ENCODE measurements at regions not wholly inside any gene's neighbourhood (a gene's known extent, or its start where the extent isn't known, plus 50 kb on each side); places are given as distances from the start of the nearest gene placed in this dataset.
"Not testable (repeated sequence)": the region's sequence is repeated elsewhere in the genome, so short reads cannot be mapped to it uniquely, and the experiment has no call there.

DNA sequence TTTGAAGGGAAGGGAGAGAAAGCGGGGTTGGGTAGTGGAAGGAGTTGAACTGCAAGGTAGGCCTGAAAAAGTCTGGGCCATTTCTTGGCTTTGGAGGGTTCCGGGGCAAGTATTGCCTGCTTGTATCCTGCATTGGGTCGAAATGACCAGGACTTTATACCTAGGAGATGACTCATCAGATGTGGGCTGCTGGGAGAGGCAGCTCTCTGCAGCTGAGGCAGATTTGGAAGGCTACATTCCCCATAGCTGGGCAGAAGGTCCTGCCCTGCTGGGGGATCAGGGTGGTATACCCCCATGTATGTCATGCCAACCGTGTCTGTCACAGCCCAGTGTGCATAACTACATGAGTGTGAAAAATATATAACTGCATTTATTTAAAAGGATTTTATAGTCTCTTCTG is 171.8 kb upstream of the SPRED2 start:
- Histone ChIP-seq H3K27ac (no peak overlapping the region), H3K4me1 (no peaks in the 10 kb centered on the region), H3K36me3 (no peaks in the 10 kb centered on the region), H3K9me3 (no peaks in the 10 kb centered on the region), H3K27me3 (no peaks in the 10 kb centered on the region), H3K4me3 (no peak overlapping the region)
- DNase-seq = no peak
- TF ChIP-seq POLR2A (IDR thresholded peaks at IDR 0.05) = no peak
- TF ChIP-seq, protein P1, sequence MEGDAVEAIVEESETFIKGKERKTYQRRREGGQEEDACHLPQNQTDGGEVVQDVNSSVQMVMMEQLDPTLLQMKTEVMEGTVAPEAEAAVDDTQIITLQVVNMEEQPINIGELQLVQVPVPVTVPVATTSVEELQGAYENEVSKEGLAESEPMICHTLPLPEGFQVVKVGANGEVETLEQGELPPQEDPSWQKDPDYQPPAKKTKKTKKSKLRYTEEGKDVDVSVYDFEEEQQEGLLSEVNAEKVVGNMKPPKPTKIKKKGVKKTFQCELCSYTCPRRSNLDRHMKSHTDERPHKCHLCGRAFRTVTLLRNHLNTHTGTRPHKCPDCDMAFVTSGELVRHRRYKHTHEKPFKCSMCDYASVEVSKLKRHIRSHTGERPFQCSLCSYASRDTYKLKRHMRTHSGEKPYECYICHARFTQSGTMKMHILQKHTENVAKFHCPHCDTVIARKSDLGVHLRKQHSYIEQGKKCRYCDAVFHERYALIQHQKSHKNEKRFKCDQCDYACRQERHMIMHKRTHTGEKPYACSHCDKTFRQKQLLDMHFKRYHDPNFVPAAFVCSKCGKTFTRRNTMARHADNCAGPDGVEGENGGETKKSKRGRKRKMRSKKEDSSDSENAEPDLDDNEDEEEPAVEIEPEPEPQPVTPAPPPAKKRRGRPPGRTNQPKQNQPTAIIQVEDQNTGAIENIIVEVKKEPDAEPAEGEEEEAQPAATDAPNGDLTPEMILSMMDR (IDR thresholded peaks at IDR 0.05) = no peak

DNA sequence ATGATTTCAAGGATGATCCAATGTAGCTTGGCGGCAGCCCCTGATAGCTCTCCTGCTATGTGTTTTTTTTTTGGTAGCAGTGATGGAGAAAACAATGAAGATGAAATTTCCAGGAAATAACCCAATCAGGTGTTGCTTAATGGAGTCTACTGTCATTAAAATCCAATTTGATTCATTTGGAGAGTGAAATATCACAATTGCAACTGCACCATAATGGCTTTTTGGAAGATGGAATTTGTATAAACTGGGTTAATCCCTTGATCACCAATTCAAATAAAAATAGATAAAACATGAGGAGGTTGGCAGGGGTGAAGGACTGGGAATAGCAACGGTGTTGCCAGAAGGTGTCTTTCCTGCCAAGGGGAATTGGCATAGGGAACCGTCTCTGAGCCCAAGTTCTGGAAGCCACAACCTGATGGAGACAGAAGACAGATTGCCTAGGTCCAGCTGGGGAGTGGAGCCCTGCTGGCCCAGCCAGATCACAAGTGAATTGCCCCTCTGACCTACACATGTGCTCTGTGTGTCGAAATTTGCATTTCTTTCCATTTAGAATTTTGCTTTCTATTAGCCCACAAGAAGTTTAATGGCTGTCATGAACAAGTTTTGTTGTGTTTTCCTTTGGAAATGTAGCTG is 170.3 kb upstream of the SPRED2 start:
- Histone ChIP-seq H3K4me1 (no peaks in the 10 kb centered on the region), H3K9me3 (no peaks in the 10 kb centered on the region), H3K36me3 (no peaks in the 10 kb centered on the region), H3K27ac (no peak overlapping the region), H3K4me3 (no peak overlapping the region), H3K27me3 (no peaks in the 10 kb centered on the region)
- no peak for DNase-seq
- TF ChIP-seq, protein P1 (IDR thresholded peaks at IDR 0.05) = no peak
- no peak for TF ChIP-seq POLR2A (IDR thresholded peaks at IDR 0.05)

DNA sequence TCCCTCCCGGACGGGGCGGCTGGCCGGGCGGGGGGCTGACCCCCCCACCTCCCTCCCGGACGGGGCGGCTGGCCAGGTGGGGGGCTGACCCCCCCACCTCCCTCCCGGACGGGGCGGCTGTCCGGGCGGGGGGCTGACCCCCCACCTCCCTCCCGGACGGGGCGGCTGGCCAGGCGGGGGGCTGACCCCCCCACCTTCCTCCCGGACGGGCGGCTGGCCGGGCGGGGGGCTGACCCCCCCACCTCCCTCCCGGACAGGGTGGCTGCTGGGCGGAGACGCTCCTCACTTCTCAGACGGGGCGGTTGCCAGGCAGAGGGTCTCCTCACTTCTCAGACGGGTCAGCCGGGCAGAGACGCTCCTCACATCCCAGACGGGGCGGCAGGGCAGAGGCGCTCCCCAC is 168.5 kb upstream of the SPRED2 start:
- H3K4me3 ChIP-seq, H3K9me3 ChIP-seq, H3K4me1 ChIP-seq, H3K27ac ChIP-seq, H3K36me3 ChIP-seq, DNase-seq, H3K27me3 ChIP-seq: not testable (repeated sequence)

DNA sequence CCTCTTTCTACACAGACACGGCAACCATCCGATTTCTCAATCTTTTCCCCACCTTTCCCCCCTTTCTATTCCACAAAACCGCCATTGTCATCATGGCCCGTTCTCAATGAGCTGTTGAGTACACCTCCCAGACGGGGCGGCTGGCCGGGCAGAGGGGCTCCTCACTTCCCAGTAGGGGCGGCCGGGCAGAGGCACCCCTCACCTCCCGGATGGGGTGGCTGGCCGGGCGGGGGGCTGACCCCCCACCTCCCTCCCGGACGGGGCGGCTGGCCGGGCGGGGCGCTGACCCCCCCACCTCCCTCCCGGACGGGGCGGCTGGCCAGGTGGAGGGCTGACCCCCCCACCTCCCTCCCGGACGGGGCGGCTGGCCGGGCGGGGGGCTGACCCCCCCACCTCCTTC is 168.0 kb upstream of the SPRED2 start:
- DNase-seq, H3K9me3 ChIP-seq, H3K4me1 ChIP-seq, H3K27me3 ChIP-seq, H3K27ac ChIP-seq, H3K36me3 ChIP-seq, H3K4me3 ChIP-seq: not testable (repeated sequence)

DNA sequence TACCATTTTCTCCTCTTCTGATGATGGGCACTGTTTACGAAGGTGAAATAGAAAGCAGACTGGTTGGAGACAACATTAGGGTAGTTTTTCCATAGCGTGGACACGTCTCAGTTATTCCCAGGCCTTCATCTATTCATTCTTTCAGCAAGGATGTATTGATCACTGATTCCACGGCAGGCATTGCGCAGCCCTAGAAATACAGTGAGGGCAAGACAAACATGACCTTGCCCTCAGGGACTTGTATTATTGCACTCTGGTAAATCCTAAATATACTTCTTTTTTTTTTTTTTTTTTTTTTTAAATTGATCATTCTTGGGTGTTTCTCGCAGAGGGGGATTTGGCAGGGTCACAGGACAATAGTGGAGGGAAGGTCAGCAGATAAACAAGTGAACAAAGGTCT is 167.3 kb upstream of the SPRED2 start:
- Histone ChIP-seq H3K27ac (no peak overlapping the region), H3K27me3 (no peaks in the 10 kb centered on the region), H3K4me1 (no peaks in the 10 kb centered on the region), H3K36me3 (no peaks in the 10 kb centered on the region), H3K4me3 (no peak overlapping the region), H3K9me3 (no peaks in the 10 kb centered on the region)
- DNase-seq = no peak
- TF ChIP-seq, protein P1 (IDR thresholded peaks at IDR 0.05) = no peak
- no peak for TF ChIP-seq POLR2A (IDR thresholded peaks at IDR 0.05)

DNA sequence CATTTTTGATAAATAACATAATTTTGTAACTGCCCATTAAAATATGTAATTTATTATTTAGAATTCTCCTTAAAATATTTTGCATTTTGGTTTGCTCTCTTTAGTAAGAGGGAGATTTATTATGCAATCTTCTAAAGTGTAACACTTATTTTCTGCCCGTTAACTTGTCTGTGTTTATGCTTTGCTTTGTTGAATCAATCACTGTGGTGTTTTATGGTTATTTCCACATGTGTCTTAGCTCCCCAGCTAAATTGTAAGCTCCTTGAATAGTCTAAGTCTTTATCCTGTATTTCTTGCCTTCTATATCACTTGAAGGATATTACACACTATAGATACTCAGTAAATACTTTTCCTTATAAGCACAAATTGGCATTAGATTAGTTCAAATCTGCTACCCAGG is 166.6 kb upstream of the SPRED2 start:
- Histone ChIP-seq H3K36me3 (no peaks in the 10 kb centered on the region), H3K4me1 (no peaks in the 10 kb centered on the region), H3K9me3 (no peaks in the 10 kb centered on the region), H3K27me3 (no peaks in the 10 kb centered on the region), H3K27ac (no peak overlapping the region), H3K4me3 (no peak overlapping the region)
- DNase-seq = no peak
- no peak for TF ChIP-seq POLR2A (IDR thresholded peaks at IDR 0.05)
- TF ChIP-seq, protein P1 (IDR thresholded peaks at IDR 0.05) = no peak

DNA sequence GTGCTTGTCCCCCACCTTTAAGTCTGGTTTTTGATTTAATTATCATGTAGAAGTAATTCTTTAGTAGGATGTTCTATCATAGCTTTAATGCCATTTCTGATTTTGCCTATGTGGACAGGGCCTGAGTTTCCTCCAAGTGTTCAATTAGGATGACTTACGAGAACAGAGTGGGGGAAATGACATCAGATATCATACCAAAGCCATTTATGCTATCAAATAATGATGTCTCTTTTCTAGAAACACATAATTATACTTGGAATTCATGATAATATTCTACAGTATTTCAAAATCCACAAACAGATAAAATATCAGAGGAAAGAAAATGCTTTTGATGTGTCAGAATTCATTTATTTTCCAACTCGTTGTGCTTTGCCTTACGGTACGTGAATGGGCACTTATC is 165.9 kb upstream of the SPRED2 start:
- H3K4me3 ChIP-seq = no peak overlapping the region
- H3K36me3 ChIP-seq = no peaks in the 10 kb centered on the region
- no peak overlapping the region for H3K27ac ChIP-seq
- TF ChIP-seq, protein P1 (IDR thresholded peaks at IDR 0.05) = no peak
- TF ChIP-seq POLR2A (IDR thresholded peaks at IDR 0.05) = no peak
- H3K27me3 ChIP-seq = no peaks in the 10 kb centered on the region
- H3K9me3 ChIP-seq = no peaks in the 10 kb centered on the region
- H3K4me1 ChIP-seq = no peaks in the 10 kb centered on the region
- no peak for DNase-seq

Data from Peyer's patch (tissue), 4 donors.